Neuronal stem cell (in vitro differentiated cells): ENCODE measurements at regions not wholly inside any gene's neighbourhood (a gene's known extent, or its start where the extent isn't known, plus 50 kb on each side); places are given as distances from the start of the nearest gene placed in this dataset.
A peak's percentile ranks its signal among the peaks of the same experiment; 100 is the strongest.

Experiments
- DNase-seq: peaks from one replicate; pipeline ENCODE4 v3.0.0-alpha.2; 2013; ENCODE audit warnings: low spot score
- H2AFZ ChIP-seq: one replicate; pipeline ENCODE4 v1.6.1; 2013; ENCODE audit warnings: mild to moderate bottlenecking, low read length, inconsistent platforms
- H2AK5ac ChIP-seq: 2 replicates; pipeline ENCODE4 v1.6.1; 2013; ENCODE audit warnings: low read depth, mild to moderate bottlenecking, inconsistent platforms, low read length, moderate library complexity, mixed read lengths
- H2BK120ac ChIP-seq: 2 replicates; pipeline ENCODE4 v1.6.1; 2013; ENCODE audit warnings: low read depth, mild to moderate bottlenecking, inconsistent platforms, low read length, moderate library complexity, mixed read lengths
- H2BK12ac ChIP-seq: one replicate; pipeline ENCODE4 v1.6.1; 2013; ENCODE audit warnings: low read length, inconsistent platforms
- H2BK15ac ChIP-seq: 2 replicates; pipeline ENCODE4 v1.6.1; 2013; ENCODE audit warnings: mild to moderate bottlenecking, low read length, inconsistent platforms, mixed read lengths
- H2BK5ac ChIP-seq: one replicate; pipeline ENCODE4 v1.6.1; 2013; ENCODE audit warnings: inconsistent platforms, mild to moderate bottlenecking, low read length, moderate library complexity
- H3K14ac ChIP-seq: one replicate; pipeline ENCODE4 v1.6.1; 2013; ENCODE audit warnings: low read length, inconsistent platforms
- H3K18ac ChIP-seq: 2 replicates; pipeline ENCODE4 v1.6.1; 2013; ENCODE audit warnings: low read length, inconsistent platforms
- H3K23ac ChIP-seq: 2 replicates; pipeline ENCODE4 v1.6.1; 2013; ENCODE audit warnings: low read depth, mild to moderate bottlenecking, mixed read lengths, low read length, inconsistent platforms; ENCODE audit not compliant: poor library complexity
- H3K27ac ChIP-seq: replicated peaks from 3 replicates; pipeline ENCODE4 v1.5.1; 2013; ENCODE audit warnings: low read length, inconsistent platforms
- H3K27me3 ChIP-seq, 3 experiments: 2 replicates each; pipeline ENCODE4 v1.6.1; 2013; ENCODE audit warnings: low read length in 3 of 3, mild to moderate bottlenecking in 2 of 3, inconsistent platforms in 1 of 3, low read depth in 1 of 3, mixed read lengths in 1 of 3, moderate library complexity in 1 of 3; ENCODE audit not compliant: control insufficient read depth in 3 of 3, insufficient read depth in 3 of 3
- H3K36me3 ChIP-seq, 2 donors: replicated peaks in 1 of 2; 2 replicates each; pipeline ENCODE4 v1.6.1; 2013; ENCODE audit warnings: low read length in 2 of 2; ENCODE audit not compliant: control insufficient read depth in 2 of 2, insufficient read depth in 2 of 2
- H3K4ac ChIP-seq: 2 replicates; pipeline ENCODE4 v1.6.1; 2013; ENCODE audit warnings: inconsistent platforms, mild to moderate bottlenecking, low read length, moderate library complexity
- H3K4me1 ChIP-seq, 2 donors: 1 replicate in 1 of 2; 2 replicates in 1 of 2; pipeline ENCODE4 v1.6.1; 2013; ENCODE audit warnings: low read length in 2 of 2, low read depth in 1 of 2; ENCODE audit not compliant: control insufficient read depth in 2 of 2, insufficient read depth in 1 of 2
- H3K4me2 ChIP-seq: one replicate; pipeline ENCODE4 v1.6.1; 2013; ENCODE audit warnings: mild to moderate bottlenecking, low read length, inconsistent platforms; ENCODE audit not compliant: insufficient read depth, poor library complexity, severe bottlenecking
- H3K4me3 ChIP-seq, 2 donors: 2 replicates each; pipeline ENCODE4 v1.5.1; 2013; ENCODE audit warnings: low read length in 2 of 2, mild to moderate bottlenecking in 2 of 2, inconsistent platforms in 1 of 2, moderate library complexity in 1 of 2
- H3K79me1 ChIP-seq: one replicate; pipeline ENCODE4 v1.6.1; 2013; ENCODE audit warnings: low read depth, mild to moderate bottlenecking, inconsistent platforms, low read length, moderate library complexity
- H3K9ac ChIP-seq: one replicate; pipeline ENCODE4 v1.6.1; 2013; ENCODE audit warnings: mild to moderate bottlenecking, low read depth, low read length, inconsistent platforms; ENCODE audit not compliant: poor library complexity
- H3K9me3 ChIP-seq, 2 donors: replicated peaks in 1 of 2; 2 replicates each; pipeline versions ENCODE3 to v1.6.1; 2013; ENCODE audit warnings: low read length in 2 of 2, mild to moderate bottlenecking in 2 of 2, inconsistent platforms in 1 of 2, low read depth in 1 of 2, mixed read lengths in 1 of 2, moderate library complexity in 1 of 2; ENCODE audit not compliant: control insufficient read depth in 2 of 2, insufficient read depth in 1 of 2
- H4K8ac ChIP-seq: one replicate; pipeline ENCODE4 v1.6.1; 2013; ENCODE audit warnings: low read depth, mild to moderate bottlenecking, inconsistent platforms, low read length, moderate library complexity
- H4K91ac ChIP-seq: one replicate; pipeline ENCODE4 v1.6.1; 2013; ENCODE audit warnings: low read length, low read depth, mild to moderate bottlenecking, inconsistent platforms; ENCODE audit not compliant: poor library complexity
- WGBS, 2 donors: extraction: QIAGEN DNeasy Blood & Tissue Kit; methylation state at CpG; one replicate each; pipeline ENCODE4 v1.1.7; 2013; ENCODE audit warnings: missing lambda C conversion rate in 2 of 2, mixed read lengths in 1 of 2; ENCODE audit not compliant: insufficient read length in 2 of 2, insufficient replicate concordance in 1 of 2; ENCODE audit errors: extremely low coverage in 2 of 2; 5-methylcytosine and 5-hydroxymethylcytosine counted together

- H3K36me3 ChIP-seq: no peaks in the 10 kb centered on the region
- H3K79me1 ChIP-seq: peaks cover 1% of the 10 kb centered on the region
- H2BK120ac ChIP-seq: no peak overlapping the region
- DNase-seq: no peak
- no CpG with 5 or more reads among the region's 4 CpGs for WGBS, 2 donors
- no peaks in the 10 kb centered on the region for H3K27me3 ChIP-seq
- H3K14ac ChIP-seq: no peak overlapping the region
- no peak overlapping the region for H3K18ac ChIP-seq
- H2BK15ac ChIP-seq: no peak overlapping the region
- H3K4me1 ChIP-seq: no peaks in the 10 kb centered on the region
- H3K9me3 ChIP-seq: peaks cover 6 to 10% of the 10 kb centered on the region in 2 donors
- no peak overlapping the region for H3K9ac ChIP-seq
- no peak overlapping the region for H4K91ac ChIP-seq
- no peak overlapping the region for H2AFZ ChIP-seq
- no peak overlapping the region for H2AK5ac ChIP-seq
- no peak overlapping the region for H3K23ac ChIP-seq
- H2BK12ac ChIP-seq: no peak overlapping the region
- no peak overlapping the region for H3K4me3 ChIP-seq
- no peak overlapping the region for H3K4me2 ChIP-seq
- no peak overlapping the region for H2BK5ac ChIP-seq
- H4K8ac ChIP-seq: no peak overlapping the region
- no peak overlapping the region for H3K4ac ChIP-seq
- no peak overlapping the region for H3K27ac ChIP-seq
Observed at GRCh38 chr1:193929374-193930033, 743.1 kb upstream of the B3GALT2 start.

- no peak overlapping the region for H3K4me2 ChIP-seq
- no peak overlapping the region for H3K4ac ChIP-seq
- H2BK120ac ChIP-seq: no peak overlapping the region
- H3K27ac ChIP-seq: no peak overlapping the region
- no peak overlapping the region for H2AFZ ChIP-seq
- H3K36me3 ChIP-seq: no peaks in the 10 kb centered on the region
- H2BK12ac ChIP-seq: no peak overlapping the region
- peaks cover 1% of the 10 kb centered on the region for H3K79me1 ChIP-seq
- H3K27me3 ChIP-seq: no peaks in the 10 kb centered on the region
- no peak overlapping the region for H3K14ac ChIP-seq
- WGBS, 2 donors: no CpG with 5 or more reads among the region's 4 CpGs
- H3K9ac ChIP-seq: no peak overlapping the region
- no peak overlapping the region for H2BK15ac ChIP-seq
- H4K91ac ChIP-seq: no peak overlapping the region
- peaks cover 6 to 10% of the 10 kb centered on the region in 2 donors for H3K9me3 ChIP-seq
- H3K4me1 ChIP-seq: no peaks in the 10 kb centered on the region
- H2BK5ac ChIP-seq: no peak overlapping the region
- H2AK5ac ChIP-seq: no peak overlapping the region
- DNase-seq: no peak
- H3K18ac ChIP-seq: no peak overlapping the region
- H4K8ac ChIP-seq: no peak overlapping the region
- H3K23ac ChIP-seq: no peak overlapping the region
- no peak overlapping the region for H3K4me3 ChIP-seq
Observed at GRCh38 chr1:193927550-193927949, 741.1 kb upstream of the B3GALT2 start.

- Histone ChIP-seq H3K27ac (no peak overlapping the region), H3K14ac (no peak overlapping the region), H3K36me3 (no peaks in the 10 kb centered on the region), H2BK12ac (no peak overlapping the region), H3K9me3 (peaks cover 6 to 11% of the 10 kb centered on the region in 2 donors), H3K4me3 (peak overlapping the region in 1 of 2 donors; percentile 58), H2BK5ac (no peak overlapping the region), H3K4me1 (no peaks in the 10 kb centered on the region), H3K27me3 (no peaks in the 10 kb centered on the region), H2AFZ (no peak overlapping the region), H3K4me2 (no peak overlapping the region), H3K79me1 (peaks cover 1% of the 10 kb centered on the region), H2BK120ac (peak overlapping the region; percentile 91), H2AK5ac (no peak overlapping the region), H3K9ac (peak overlapping the region; percentile 44), H3K18ac (peak overlapping the region; percentile 64), H4K91ac (no peak overlapping the region), H2BK15ac (no peak overlapping the region), H3K23ac (peak overlapping the region; percentile 89), H4K8ac (no peak overlapping the region), H3K4ac (no peak overlapping the region)
- no peak for DNase-seq
- WGBS, 2 donors: no CpG with 5 or more reads among the region's 7 CpGs
Observed at GRCh38 chr1:193926956-193927355, 740.5 kb upstream of the B3GALT2 start.

- Histone ChIP-seq H2BK5ac (no peak overlapping the region), H2BK120ac (no peak overlapping the region), H3K4me3 (no peak overlapping the region), H3K4me1 (no peaks in the 10 kb centered on the region), H4K8ac (no peak overlapping the region), H2AFZ (no peak overlapping the region), H3K23ac (no peak overlapping the region), H2BK15ac (no peak overlapping the region), H3K9me3 (peaks cover 0 to 6% of the 10 kb centered on the region in 2 donors), H3K27me3 (no peaks in the 10 kb centered on the region), H3K4ac (no peak overlapping the region), H2BK12ac (no peak overlapping the region), H3K27ac (no peak overlapping the region), H4K91ac (no peak overlapping the region), H3K9ac (no peak overlapping the region), H3K79me1 (no peaks in the 10 kb centered on the region), H3K14ac (no peak overlapping the region), H3K18ac (no peak overlapping the region), H3K36me3 (no peaks in the 10 kb centered on the region), H2AK5ac (no peak overlapping the region), H3K4me2 (no peak overlapping the region)
- WGBS, 2 donors: no CpG with 5 or more reads among the region's 1 CpG
- no peak for DNase-seq
Observed at GRCh38 chr1:193919827-193920226, 733.4 kb upstream of the B3GALT2 start.
